Calu3 (cell line): ENCODE measurements at regions not wholly inside any gene's neighbourhood (a gene's known extent, or its start where the extent isn't known, plus 50 kb on each side); places are given as distances from the start of the nearest gene placed in this dataset.

ENCODE experiments used
- BruUV-seq: library from RNA; stranded (reverse); fragments of 400-500 nt; replicated peaks from 2 replicates; lab custom pipeline; 2021; lab: Mats Ljungman, UMichigan
- CTCF ChIA-PET: fragments of 300-600 bp; sonication (Branson Sonifier 250); formaldehyde crosslinking; loops from one replicate; lab custom pipeline; 2022; ENCODE audit warnings: antibody characterized with exemption; lab: Charles Lee
- DNase-seq: peaks from one replicate; pipeline ENCODE4 v3.0.0; 2022
- H3K27ac Mint-ChIP-seq: one replicate; pipeline ENCODE4 v1.8.0; 2022; ENCODE audit warnings: mixed read lengths; ENCODE audit not compliant: unreplicated experiment
- H3K27me3 Mint-ChIP-seq: one replicate; pipeline ENCODE4 v1.8.0; 2022; ENCODE audit warnings: mixed read lengths; ENCODE audit not compliant: unreplicated experiment
- H3K36me3 Mint-ChIP-seq: one replicate; pipeline ENCODE4 v1.8.0; 2022; ENCODE audit warnings: mild to moderate bottlenecking, moderate library complexity, mixed read lengths; ENCODE audit not compliant: insufficient read depth, unreplicated experiment
- H3K4me1 Mint-ChIP-seq: one replicate; pipeline ENCODE4 v1.8.0; 2022; ENCODE audit warnings: mild to moderate bottlenecking, low read depth, mixed read lengths; ENCODE audit not compliant: unreplicated experiment
- H3K4me3 Mint-ChIP-seq: one replicate; pipeline ENCODE4 v1.8.0; 2022; ENCODE audit warnings: mild to moderate bottlenecking, low read depth, moderate library complexity, mixed read lengths; ENCODE audit not compliant: unreplicated experiment
- H3K9me3 Mint-ChIP-seq: one replicate; pipeline ENCODE4 v1.8.0; 2022; ENCODE audit warnings: low read depth, mixed read lengths; ENCODE audit not compliant: unreplicated experiment
- intact Hi-C: fragments of 100-400 bp; cut with micrococcal nuclease; formaldehyde crosslinking; loops from one replicate; pipeline ENCODE4 v1.10.0; 2022; ENCODE audit not compliant: unreplicated experiment
- TF ChIP-seq, protein P1 (sequence below): fragments of 200-600 bp; IDR thresholded peaks from one replicate; pipeline ENCODE4 v1.8.0; 2022; ENCODE audit warnings: antibody characterized with exemption; ENCODE audit not compliant: unreplicated experiment

DNA sequence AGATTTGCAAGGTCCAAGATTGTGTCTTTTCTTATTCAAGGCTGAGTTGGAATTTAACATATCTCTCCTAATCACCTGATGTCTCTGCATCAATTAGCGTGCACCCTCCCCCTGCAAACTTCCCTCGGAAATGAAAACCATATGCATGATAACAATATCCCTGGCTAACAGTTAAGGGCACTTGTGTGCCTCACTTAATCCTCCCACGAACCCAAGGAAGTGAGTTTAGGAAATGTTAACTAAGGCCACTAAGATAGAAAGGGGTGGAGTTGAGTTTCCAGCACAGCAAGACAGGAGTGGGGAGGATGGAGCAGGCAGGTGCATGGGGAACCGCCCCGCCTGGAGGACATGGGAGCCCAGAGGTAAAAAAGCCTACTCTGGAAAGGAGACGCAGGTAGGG is 52.4 kb upstream of the PTMA start:
- CTCF ChIA-PET, result no interaction called here
- DNase-seq, result no peak
- H3K36me3 Mint-ChIP-seq, result no peaks in the 10 kb centered on the region
- no peaks in the 10 kb centered on the region for H3K4me1 Mint-ChIP-seq
- TF ChIP-seq, protein P1, sequence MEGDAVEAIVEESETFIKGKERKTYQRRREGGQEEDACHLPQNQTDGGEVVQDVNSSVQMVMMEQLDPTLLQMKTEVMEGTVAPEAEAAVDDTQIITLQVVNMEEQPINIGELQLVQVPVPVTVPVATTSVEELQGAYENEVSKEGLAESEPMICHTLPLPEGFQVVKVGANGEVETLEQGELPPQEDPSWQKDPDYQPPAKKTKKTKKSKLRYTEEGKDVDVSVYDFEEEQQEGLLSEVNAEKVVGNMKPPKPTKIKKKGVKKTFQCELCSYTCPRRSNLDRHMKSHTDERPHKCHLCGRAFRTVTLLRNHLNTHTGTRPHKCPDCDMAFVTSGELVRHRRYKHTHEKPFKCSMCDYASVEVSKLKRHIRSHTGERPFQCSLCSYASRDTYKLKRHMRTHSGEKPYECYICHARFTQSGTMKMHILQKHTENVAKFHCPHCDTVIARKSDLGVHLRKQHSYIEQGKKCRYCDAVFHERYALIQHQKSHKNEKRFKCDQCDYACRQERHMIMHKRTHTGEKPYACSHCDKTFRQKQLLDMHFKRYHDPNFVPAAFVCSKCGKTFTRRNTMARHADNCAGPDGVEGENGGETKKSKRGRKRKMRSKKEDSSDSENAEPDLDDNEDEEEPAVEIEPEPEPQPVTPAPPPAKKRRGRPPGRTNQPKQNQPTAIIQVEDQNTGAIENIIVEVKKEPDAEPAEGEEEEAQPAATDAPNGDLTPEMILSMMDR, result no peak
- no peak overlapping the region for H3K4me3 Mint-ChIP-seq
- no peaks in the 10 kb centered on the region for H3K9me3 Mint-ChIP-seq
- H3K27me3 Mint-ChIP-seq, result no peaks in the 10 kb centered on the region
- BruUV-seq, result no TSS peak
- intact Hi-C loops, result no loop called here
- no peak overlapping the region for H3K27ac Mint-ChIP-seq
